WERI-Rb-1 (cell line): ENCODE measurements at regions not wholly inside any gene's neighbourhood (a gene's known extent, or its start where the extent isn't known, plus 50 kb on each side); places are given as distances from the start of the nearest gene placed in this dataset.
A peak's percentile ranks its signal among the peaks of the same experiment; 100 is the strongest.

ENCODE experiments used
- DNase-seq: peaks from one replicate; pipeline ENCODE4 v3.0.0-alpha.2; 2020
- H3K27ac ChIP-seq: fragments of 250-450 bp; sonication (Bioruptor Pico); 2 replicates; pipeline ENCODE4 v1.5.1; 2020; ENCODE audit warnings: mild to moderate bottlenecking, moderate library complexity
- H3K27me3 ChIP-seq: fragments of 250-450 bp; sonication (Bioruptor Pico); 2 replicates; pipeline ENCODE4 v1.5.1; 2021; ENCODE audit warnings: mild to moderate bottlenecking, low read depth, moderate library complexity; ENCODE audit not compliant: insufficient read depth, severe bottlenecking
- H3K36me3 ChIP-seq: fragments of 250-450 bp; sonication (Bioruptor Pico); 2 replicates; pipeline ENCODE4 v1.5.1; 2020; ENCODE audit warnings: mild to moderate bottlenecking, moderate library complexity
- H3K4me3 ChIP-seq: 2 replicates; pipeline ENCODE4 v1.5.1; 2011; ENCODE audit warnings: low read depth, mild to moderate bottlenecking, control low read depth, low read length
- H3K9me3 ChIP-seq: fragments of 250-450 bp; sonication (Bioruptor Pico); 2 replicates; pipeline ENCODE4 v1.5.1; 2021; ENCODE audit warnings: mild to moderate bottlenecking, moderate library complexity; ENCODE audit not compliant: severe bottlenecking
- CTCF ChIP-seq: IDR thresholded peaks from 2 replicates; pipeline ENCODE4 v1.5.1; 2011; ENCODE audit warnings: low read depth, mild to moderate bottlenecking, control low read depth, inconsistent platforms, low read length

- no peak overlapping the region for H3K4me3 ChIP-seq
- no peak overlapping the region for H3K27ac ChIP-seq
- peaks cover 37% of the 10 kb centered on the region for H3K36me3 ChIP-seq
- H3K9me3 ChIP-seq: no peaks in the 10 kb centered on the region
- TF ChIP-seq CTCF: no peak
- H3K27me3 ChIP-seq: no peaks in the 10 kb centered on the region
- no peak for DNase-seq
Observed at GRCh38 chr4:217891-218290, 87.4 kb downstream of the ZNF732 start.

GRCh38 chr4:213971-214370 lies 89.7 kb downstream of the ZNF718 start:
- H3K27ac ChIP-seq: no peak overlapping the region; the same call in 1 of the 2 replicates
- H3K9me3 ChIP-seq: peaks cover 7% of the 10 kb centered on the region
- peak; percentile 38 for DNase-seq
- H3K36me3 ChIP-seq: peaks cover 24% of the 10 kb centered on the region
- H3K4me3 ChIP-seq: no peak overlapping the region
- H3K27me3 ChIP-seq: no peaks in the 10 kb centered on the region
- no peak for TF ChIP-seq CTCF
